GM12874 (cell line): ENCODE measurements at regions not wholly inside any gene's neighbourhood (a gene's known extent, or its start where the extent isn't known, plus 50 kb on each side); places are given as distances from the start of the nearest gene placed in this dataset.

Experiments
- CTCF ChIP-seq: IDR thresholded peaks from 2 replicates; pipeline ENCODE4 v1.5.1; 2011; ENCODE audit warnings: low read depth, mild to moderate bottlenecking, control low read depth, low read length, moderate library complexity; ENCODE audit not compliant: insufficient read depth

- TF ChIP-seq CTCF, result no peak
Observed at GRCh38 chr15:77538793-77539497, 93.8 kb downstream of the LINGO1 start.

GRCh38 chr15:77538027-77538451, 94.7 kb downstream of the LINGO1 start:
- no peak for TF ChIP-seq CTCF

GRCh38 chr15:77537006-77537405, 95.7 kb downstream of the LINGO1 start:
- no peak for TF ChIP-seq CTCF

GRCh38 chr15:77535845-77536244, 96.9 kb downstream of the LINGO1 start:
- no peak for TF ChIP-seq CTCF
